RWPE1 (cell line): ENCODE measurements at regions not wholly inside any gene's neighbourhood (a gene's known extent, or its start where the extent isn't known, plus 50 kb on each side); places are given as distances from the start of the nearest gene placed in this dataset.

Experiments
- CTCF ChIA-PET: fragments of 350-600 bp; sonication (Branson Sonifier 250); formaldehyde crosslinking; extraction: SDS; loops from one replicate; lab custom pipeline; 2021; lab: Yijun Ruan, JAX
- POLR2A ChIA-PET: fragments of 400-600 bp; formaldehyde crosslinking; extraction: SDS; loops from one replicate; lab custom pipeline; 2020; ENCODE audit warnings: antibody characterized with exemption; ENCODE audit not compliant: low non-redundant PET; lab: Yijun Ruan, JAX
- DNase-seq: peaks from one replicate; pipeline ENCODE4 v3.0.0; 2012; ENCODE audit warnings: low spot score
- H3K27ac ChIP-seq: fragments of 450-650 bp; 2 replicates; pipeline ENCODE4 v1.5.1; 2017
- CTCF ChIP-seq: fragments of 450-650 bp; conservative IDR thresholded peaks from 2 replicates; pipeline ENCODE4 v1.5.1; 2017; ENCODE audit warnings: low read depth, mild to moderate bottlenecking

GRCh38 chr4:30847958-30848357 lies 127.8 kb downstream of the PCDH7 start:
- no peak for DNase-seq
- ChIA-PET CTCF (no interaction called here), POLR2A (no interaction called here)
- no peak overlapping the region for H3K27ac ChIP-seq
- TF ChIP-seq CTCF = no peak

GRCh38 chr4:30854531-30854930 lies 134.4 kb downstream of the PCDH7 start:
- no peak for DNase-seq
- ChIA-PET CTCF (interaction anchor here (0.7 kb wide), 1 partner anchor 132 kb away, joined by 4 read pairs; no protein-coding TSS in a partner anchor), POLR2A (no interaction called here)
- no peak for TF ChIP-seq CTCF
- no peak overlapping the region for H3K27ac ChIP-seq

- no peak for TF ChIP-seq CTCF
- no peak overlapping the region for H3K27ac ChIP-seq
- ChIA-PET POLR2A (no interaction called here), CTCF (no interaction called here)
- DNase-seq = no peak
Observed at GRCh38 chr4:30855232-30855631, 135.1 kb downstream of the PCDH7 start.

- CTCF ChIA-PET = no interaction called here
- no peak for TF ChIP-seq CTCF
- POLR2A ChIA-PET = no interaction called here
- no peak overlapping the region for H3K27ac ChIP-seq
- no peak for DNase-seq
Observed at GRCh38 chr4:30856795-30857564, 136.8 kb downstream of the PCDH7 start.

- DNase-seq = peak; percentile 36
- H3K27ac ChIP-seq = no peak overlapping the region
- POLR2A ChIA-PET = no interaction called here
- CTCF ChIA-PET = no interaction called here
- no peak for TF ChIP-seq CTCF
Observed at GRCh38 chr4:30860978-30861377, 140.8 kb downstream of the PCDH7 start.

GRCh38 chr4:30862196-30862595 lies 142.0 kb downstream of the PCDH7 start:
- ChIA-PET CTCF (no interaction called here), POLR2A (no interaction called here)

More at GRCh38 chr4:30862196-30862595, 142.0 kb downstream of the PCDH7 start:
- no peak for TF ChIP-seq CTCF
- DNase-seq = no peak
- H3K27ac ChIP-seq = no peak overlapping the region
